Fibroblast of lung (primary cell): ENCODE measurements at regions not wholly inside any gene's neighbourhood (a gene's known extent, or its start where the extent isn't known, plus 50 kb on each side); places are given as distances from the start of the nearest gene placed in this dataset.

Experiments used
- DNase-seq, 2 donors: peaks; one replicate each; pipeline versions ENCODE4 v3.0.0 to v3.0.0-alpha.2; 2010; ENCODE audit warnings: low read depth in 2 of 2
- H2AFZ ChIP-seq: 2 replicates; pipeline ENCODE4 v1.5.1; 2012; ENCODE audit warnings: low read length, control low read depth, inconsistent platforms
- H3K27ac ChIP-seq: 2 replicates; pipeline ENCODE4 v1.5.1; 2011; ENCODE audit warnings: low read length, control low read depth; ENCODE audit not compliant: insufficient read depth
- H3K27me3 ChIP-seq: 2 replicates; pipeline ENCODE4 v1.5.1; 2011; ENCODE audit warnings: mild to moderate bottlenecking, low read length; ENCODE audit not compliant: control insufficient read depth, insufficient read depth
- H3K36me3 ChIP-seq: 2 replicates; pipeline ENCODE4 v1.5.1; 2011; ENCODE audit warnings: low read length; ENCODE audit not compliant: control insufficient read depth, insufficient read depth
- H3K4me1 ChIP-seq: 2 replicates; pipeline ENCODE4 v1.5.1; 2011; ENCODE audit warnings: low read length; ENCODE audit not compliant: control insufficient read depth, insufficient read depth; ENCODE audit errors: extremely low read depth
- H3K4me2 ChIP-seq: 2 replicates; pipeline ENCODE4 v1.5.1; 2011; ENCODE audit warnings: low read length, control low read depth; ENCODE audit not compliant: insufficient read depth; ENCODE audit errors: extremely low read depth
- H3K4me3 ChIP-seq, 4 experiments: fragments of 200-600 bp in 1 of 4; sonication (generic) in 1 of 4; replicated peaks in 1 of 4; 2 replicates each; pipeline ENCODE4 v1.5.1; 2011 to 2016; ENCODE audit warnings: low read length in 4 of 4, low read depth in 3 of 4, mild to moderate bottlenecking in 3 of 4, control low read depth in 2 of 4, inconsistent platforms in 1 of 4, mixed read lengths in 1 of 4; ENCODE audit not compliant: insufficient read depth in 1 of 4; ENCODE audit errors: control extremely low read depth in 1 of 4
- H3K79me2 ChIP-seq: 2 replicates; pipeline ENCODE4 v1.5.1; 2012; ENCODE audit warnings: mild to moderate bottlenecking, low read length, inconsistent platforms; ENCODE audit not compliant: control insufficient read depth, insufficient read depth
- H3K9ac ChIP-seq: 2 replicates; pipeline ENCODE4 v1.5.1; 2011; ENCODE audit warnings: mild to moderate bottlenecking, low read length, control low read depth; ENCODE audit not compliant: insufficient read depth
- H3K9me3 ChIP-seq: 2 replicates; pipeline ENCODE4 v1.5.1; 2012; ENCODE audit warnings: low read depth, low read length; ENCODE audit not compliant: control insufficient read depth, insufficient read depth
- H4K20me1 ChIP-seq: 2 replicates; pipeline ENCODE4 v1.5.1; 2011; ENCODE audit warnings: low read length; ENCODE audit not compliant: control insufficient read depth, insufficient read depth; ENCODE audit errors: extremely low read depth
- CTCF ChIP-seq, 2 donors: IDR thresholded peaks in 1 of 2; conservative IDR thresholded peaks in 1 of 2; 1 replicate in 1 of 2; 2 replicates in 1 of 2; pipeline ENCODE4 v1.5.1; 2011 to 2012; ENCODE audit warnings: low read length in 2 of 2, control low read depth in 1 of 2, inconsistent platforms in 1 of 2, low read depth in 1 of 2, mild to moderate bottlenecking in 1 of 2
- EZH2 ChIP-seq: IDR thresholded peaks from 2 replicates; pipeline ENCODE4 v1.5.1; 2012; ENCODE audit warnings: low read length, control low read depth, mild to moderate bottlenecking; ENCODE audit errors: missing control alignments

- H3K27ac ChIP-seq = no peak overlapping the region
- no peak overlapping the region for H3K4me2 ChIP-seq
- no peak overlapping the region for H2AFZ ChIP-seq
- H3K79me2 ChIP-seq = no peaks in the 10 kb centered on the region
- DNase-seq = no peak
- H4K20me1 ChIP-seq = no peaks in the 10 kb centered on the region
- H3K9me3 ChIP-seq = no peaks in the 10 kb centered on the region
- no peaks in the 10 kb centered on the region for H3K27me3 ChIP-seq
- TF ChIP-seq CTCF (conservative IDR thresholded peaks at IDR 0.05 in 1 of 2, IDR thresholded peaks at IDR 0.05 in 1 of 2; ENCODE audit: low read depth in 1 of 2, low read length in 2 of 2) = no peak
- no peak for TF ChIP-seq EZH2
- no peaks in the 10 kb centered on the region for H3K4me1 ChIP-seq
- H3K36me3 ChIP-seq = no peaks in the 10 kb centered on the region
- no peak overlapping the region for H3K4me3 ChIP-seq
- H3K9ac ChIP-seq = no peak overlapping the region
These were observed 548.2 kb downstream of the PDCD6IP start for GRCh38 chr3:34346656-34347055.

- H3K4me3 ChIP-seq = no peak overlapping the region
- H3K27ac ChIP-seq = no peak overlapping the region
- H3K4me2 ChIP-seq = no peak overlapping the region
- no peaks in the 10 kb centered on the region for H4K20me1 ChIP-seq
- no peaks in the 10 kb centered on the region for H3K79me2 ChIP-seq
- H3K9me3 ChIP-seq = no peaks in the 10 kb centered on the region
- H2AFZ ChIP-seq = no peak overlapping the region
- no peaks in the 10 kb centered on the region for H3K27me3 ChIP-seq
- H3K36me3 ChIP-seq = no peaks in the 10 kb centered on the region
- TF ChIP-seq CTCF (conservative IDR thresholded peaks at IDR 0.05 in 1 of 2, IDR thresholded peaks at IDR 0.05 in 1 of 2; ENCODE audit: low read depth in 1 of 2, low read length in 2 of 2) (no peak), EZH2 (no peak)
- H3K9ac ChIP-seq = no peak overlapping the region
- H3K4me1 ChIP-seq = no peaks in the 10 kb centered on the region
- DNase-seq = no peak
These were observed 553.7 kb downstream of the PDCD6IP start for GRCh38 chr3:34351882-34352777.

GRCh38 chr3:34352778-34353331, 554.4 kb downstream of the PDCD6IP start:
- no peak for DNase-seq

More at GRCh38 chr3:34352778-34353331, 554.4 kb downstream of the PDCD6IP start:
- H3K4me2 ChIP-seq = no peak overlapping the region
- no peak overlapping the region for H3K9ac ChIP-seq
- no peaks in the 10 kb centered on the region for H3K79me2 ChIP-seq
- no peaks in the 10 kb centered on the region for H3K4me1 ChIP-seq
- H3K27ac ChIP-seq = no peak overlapping the region
- H3K9me3 ChIP-seq = no peaks in the 10 kb centered on the region
- H3K4me3 ChIP-seq = no peak overlapping the region
- no peaks in the 10 kb centered on the region for H3K36me3 ChIP-seq
- H4K20me1 ChIP-seq = no peaks in the 10 kb centered on the region
- TF ChIP-seq CTCF (conservative IDR thresholded peaks at IDR 0.05 in 1 of 2, IDR thresholded peaks at IDR 0.05 in 1 of 2; ENCODE audit: low read depth in 1 of 2, low read length in 2 of 2) (no peak), EZH2 (no peak)
- H3K27me3 ChIP-seq = no peaks in the 10 kb centered on the region
- no peak overlapping the region for H2AFZ ChIP-seq
